ENCODE measurements at regions not wholly inside any gene's neighbourhood (a gene's known extent, or its start where the extent isn't known, plus 50 kb on each side); places are given as distances from the start of the nearest gene placed in this dataset.

DNA sequence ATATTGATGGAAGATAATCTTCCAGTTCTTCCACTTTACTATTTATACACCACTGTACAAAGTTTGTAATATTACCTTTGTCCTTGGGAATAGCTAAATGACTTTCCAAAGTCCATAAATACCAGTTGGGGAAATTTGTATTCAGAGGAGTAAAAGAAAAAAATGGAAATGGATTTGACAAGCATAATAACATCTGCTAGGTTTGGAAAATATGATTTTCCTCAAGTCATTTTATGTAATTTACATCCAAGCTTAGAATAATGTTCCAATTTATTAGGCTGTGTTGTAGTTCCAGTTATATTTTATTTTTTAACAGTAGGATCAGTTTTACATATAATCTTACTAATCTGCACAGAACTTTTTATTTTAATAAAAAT, 563.0 kb upstream of the PKDCC start:
- H3K4me3 ChIP-seq (ENCODE audit: control insufficient read depth, low read depth, low read length), result no peak overlapping the region
- TF ChIP-seq CTCF (conservative IDR thresholded peaks at IDR 0.05; ENCODE audit: control insufficient read depth, insufficient read depth, low read depth, low read length), result no peak
- DNase-seq (ENCODE audit: low read depth), result no peak

DNA sequence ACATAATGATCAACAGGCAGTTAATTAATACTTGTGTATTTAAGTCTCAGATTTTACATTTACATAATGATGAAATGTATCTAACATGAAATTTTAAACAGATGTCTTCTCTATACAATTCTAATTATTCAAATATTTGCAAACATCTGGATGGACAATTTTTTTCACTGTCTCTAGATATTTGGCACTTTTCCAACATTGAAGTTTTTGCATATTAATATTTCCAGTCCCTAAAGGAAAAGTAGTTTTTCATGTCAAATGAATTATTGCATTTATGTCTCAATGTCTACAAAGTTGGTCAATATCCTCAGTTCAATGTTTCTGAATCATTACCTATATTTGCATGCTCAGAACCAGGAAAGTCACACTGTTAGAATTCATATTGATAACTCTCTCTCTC, 560.9 kb upstream of the PKDCC start:
- DNase-seq (ENCODE audit: low read depth), result no peak
- TF ChIP-seq CTCF (conservative IDR thresholded peaks at IDR 0.05; ENCODE audit: control insufficient read depth, insufficient read depth, low read depth, low read length), result no peak
- no peak overlapping the region for H3K4me3 ChIP-seq (ENCODE audit: control insufficient read depth, low read depth, low read length)

GRCh38 chr2:41488888-41489287, 558.9 kb upstream of the PKDCC start:
- no peak for DNase-seq (ENCODE audit: low read depth)
- H3K4me3 ChIP-seq (ENCODE audit: control insufficient read depth, low read depth, low read length), result no peak overlapping the region
- no peak for TF ChIP-seq CTCF (conservative IDR thresholded peaks at IDR 0.05; ENCODE audit: control insufficient read depth, insufficient read depth, low read depth, low read length)

DNA sequence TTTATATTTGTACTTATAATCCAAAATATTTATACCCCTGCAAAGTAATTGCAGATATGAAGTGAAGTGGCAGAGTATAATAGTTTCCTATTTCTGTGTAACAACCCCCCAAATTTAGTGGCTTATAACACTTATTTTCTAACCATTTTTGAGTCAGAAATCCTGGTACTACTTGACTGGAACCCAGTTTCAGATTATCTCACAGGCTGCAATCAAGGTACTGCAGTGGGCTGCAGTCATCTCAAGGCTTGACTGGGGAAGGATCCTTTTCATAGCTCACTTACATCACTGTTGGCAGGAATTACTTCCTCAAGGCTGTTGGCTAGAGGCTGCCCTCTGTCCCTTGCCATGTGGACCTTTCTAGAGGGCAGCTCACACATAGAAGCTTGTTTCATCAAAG, 558.2 kb upstream of the PKDCC start:
- H3K4me3 ChIP-seq (ENCODE audit: control insufficient read depth, low read depth, low read length), result no peak overlapping the region
- DNase-seq (ENCODE audit: low read depth), result no peak
- no peak for TF ChIP-seq CTCF (conservative IDR thresholded peaks at IDR 0.05; ENCODE audit: control insufficient read depth, insufficient read depth, low read depth, low read length)

DNA sequence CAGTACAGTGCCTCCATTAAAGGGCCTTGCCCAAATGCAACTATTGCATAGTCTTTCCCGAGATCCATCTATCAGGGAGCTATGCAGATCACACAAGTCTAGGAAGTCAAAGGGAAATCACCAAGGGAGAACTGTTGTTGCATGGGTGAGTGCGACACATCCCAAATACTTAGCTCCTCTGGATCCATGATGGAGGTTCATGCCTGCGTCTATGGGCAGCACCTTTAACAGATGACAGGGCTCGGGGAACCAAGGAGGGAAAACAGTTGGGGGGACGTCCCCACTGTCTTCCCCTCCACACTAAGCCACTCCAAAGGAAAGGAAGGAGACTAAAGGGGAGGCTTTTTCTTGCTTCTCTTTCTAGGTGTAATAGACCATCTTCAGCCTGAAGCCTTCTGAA, 552.8 kb upstream of the PKDCC start:
- no peak for TF ChIP-seq CTCF (conservative IDR thresholded peaks at IDR 0.05; ENCODE audit: control insufficient read depth, insufficient read depth, low read depth, low read length)
- DNase-seq (ENCODE audit: low read depth), result peak; percentile 7

GRCh38 chr2:41496908-41497307, 550.9 kb upstream of the PKDCC start:
- no peak for DNase-seq (ENCODE audit: low read depth)
- peak; percentile 27 for TF ChIP-seq CTCF (conservative IDR thresholded peaks at IDR 0.05; ENCODE audit: control insufficient read depth, insufficient read depth, low read depth, low read length)
- H3K4me3 ChIP-seq (ENCODE audit: control insufficient read depth, low read depth, low read length), result no peak overlapping the region

More for the DNA sequence above, 552.8 kb upstream of the PKDCC start:
- no peak overlapping the region for H3K4me3 ChIP-seq (ENCODE audit: control insufficient read depth, low read depth, low read length)

- TF ChIP-seq CTCF (conservative IDR thresholded peaks at IDR 0.05; ENCODE audit: control insufficient read depth, insufficient read depth, low read depth, low read length), result no peak
- DNase-seq (ENCODE audit: low read depth), result peak; percentile 2
- H3K4me3 ChIP-seq (ENCODE audit: control insufficient read depth, low read depth, low read length), result no peak overlapping the region
These were observed 549.0 kb upstream of the PKDCC start for GRCh38 chr2:41498781-41499180.

All from fibroblast of mammary gland (primary cell).